ENCODE measurements at regions not wholly inside any gene's neighbourhood (a gene's known extent, or its start where the extent isn't known, plus 50 kb on each side); places are given as distances from the start of the nearest gene placed in this dataset.

GRCh38 chr3:95218484-95218883 is 1155.6 kb downstream of the NSUN3 start:
- WGBS, 5 donors: 12 to 35% (median 18%) methylated on average over 1 of the region's 1 CpG

GRCh38 chr3:95226437-95226836 is 1163.6 kb downstream of the NSUN3 start:
- intact Hi-C loops (cut with DNase I; ENCODE audit: low total_unique reads): no loop called here
- Histone ChIP-seq H3K27me3 (no peaks in the 10 kb centered on the region), H3K9me3 (peaks cover 0 to 13% (median 9%) of the 10 kb centered on the region in 4 donors), H3K4me1 (no peaks in the 10 kb centered on the region), H3K4me3 (no peak overlapping the region), H3K36me3 (no peaks in the 10 kb centered on the region), H3K27ac (no peak overlapping the region)
- no peak for DNase-seq
- TF ChIP-seq POLR2A (IDR thresholded peaks at IDR 0.05) (no peak), POLR2AphosphoS5 (IDR thresholded peaks at IDR 0.05) (no peak), EP300 (IDR thresholded peaks at IDR 0.05) (no peak), CTCF (IDR thresholded peaks at IDR 0.05) (no peak)
- WGBS, 5 donors: 72 to 96% (median 86%) methylated on average over 5 of the region's 5 CpGs

More at GRCh38 chr3:95218484-95218883, 1155.6 kb downstream of the NSUN3 start:
- intact Hi-C loops (cut with DNase I; ENCODE audit: low total_unique reads): no loop called here
- no peak for DNase-seq
- H3K4me1 ChIP-seq: no peaks in the 10 kb centered on the region
- no peak overlapping the region for H3K27ac ChIP-seq
- no peaks in the 10 kb centered on the region for H3K27me3 ChIP-seq
- peaks cover 0 to 13% (median 3%) of the 10 kb centered on the region in 4 donors for H3K9me3 ChIP-seq
- no peak overlapping the region for H3K4me3 ChIP-seq
- TF ChIP-seq EP300 (IDR thresholded peaks at IDR 0.05): no peak
- no peak for TF ChIP-seq CTCF (IDR thresholded peaks at IDR 0.05)
- no peak for TF ChIP-seq POLR2AphosphoS5 (IDR thresholded peaks at IDR 0.05)
- TF ChIP-seq POLR2A (IDR thresholded peaks at IDR 0.05): no peak
- H3K36me3 ChIP-seq: no peaks in the 10 kb centered on the region

GRCh38 chr3:95227092-95227491 is 1164.2 kb downstream of the NSUN3 start:
- intact Hi-C loops (cut with DNase I; ENCODE audit: low total_unique reads): no loop called here
- Histone ChIP-seq H3K27me3 (no peaks in the 10 kb centered on the region), H3K4me1 (no peaks in the 10 kb centered on the region), H3K36me3 (no peaks in the 10 kb centered on the region), H3K4me3 (no peak overlapping the region), H3K27ac (no peak overlapping the region), H3K9me3 (peaks cover 0 to 13% (median 9%) of the 10 kb centered on the region in 4 donors)
- 56 to 72% (median 60%) methylated on average over 4 of the region's 4 CpGs for WGBS, 5 donors
- DNase-seq: peak in 1 of 2 donors; percentile 2
- TF ChIP-seq POLR2AphosphoS5 (IDR thresholded peaks at IDR 0.05): no peak
- TF ChIP-seq EP300 (IDR thresholded peaks at IDR 0.05): no peak
- TF ChIP-seq CTCF (IDR thresholded peaks at IDR 0.05): no peak
- no peak for TF ChIP-seq POLR2A (IDR thresholded peaks at IDR 0.05)

- H3K4me3 ChIP-seq: no peak overlapping the region
- H3K4me1 ChIP-seq: no peaks in the 10 kb centered on the region
- WGBS, 5 donors: 79 to 88% (median 86%) methylated on average over 7 of the region's 7 CpGs
- no peaks in the 10 kb centered on the region for H3K27me3 ChIP-seq
- no peak for DNase-seq
- H3K27ac ChIP-seq: no peak overlapping the region
- intact Hi-C loops (cut with DNase I; ENCODE audit: low total_unique reads): no loop called here
- no peaks in the 10 kb centered on the region for H3K36me3 ChIP-seq
- TF ChIP-seq POLR2AphosphoS5 (IDR thresholded peaks at IDR 0.05): no peak
- TF ChIP-seq POLR2A (IDR thresholded peaks at IDR 0.05): no peak
- no peak for TF ChIP-seq EP300 (IDR thresholded peaks at IDR 0.05)
- no peak for TF ChIP-seq CTCF (IDR thresholded peaks at IDR 0.05)
- H3K9me3 ChIP-seq: peaks cover 0 to 13% (median 9%) of the 10 kb centered on the region in 4 donors
Measured at GRCh38 chr3:95228416-95228815, 1165.6 kb downstream of the NSUN3 start.

Measured in stomach (tissue), 8 donors.